ENCODE measurements at regions not wholly inside any gene's neighbourhood (a gene's known extent, or its start where the extent isn't known, plus 50 kb on each side); places are given as distances from the start of the nearest gene placed in this dataset.

DNA sequence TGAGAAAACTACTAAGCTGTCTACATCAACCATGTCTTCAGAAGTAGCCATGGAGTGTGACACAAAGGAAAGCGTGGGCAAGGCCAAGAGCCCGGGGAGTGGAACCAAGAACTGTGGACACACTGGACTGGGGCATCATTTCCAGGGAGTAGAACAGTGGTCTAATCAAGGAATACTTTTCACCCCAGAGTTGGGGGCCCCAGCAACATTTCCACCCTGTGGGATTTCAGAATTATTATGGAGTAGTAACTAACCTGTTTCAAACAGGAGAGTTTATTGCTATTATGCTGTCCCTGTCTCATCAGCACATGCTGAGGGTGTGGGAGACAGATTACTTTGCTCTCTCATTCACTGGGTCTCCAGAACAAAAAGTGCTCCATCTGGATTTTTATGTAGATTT is 58.0 kb upstream of the FSTL4 start:
- Histone ChIP-seq H4K20me1 (ENCODE audit: insufficient read depth, low read length) (no peaks in the 10 kb centered on the region), H3K27ac (ENCODE audit: low read depth, low read length, poor library complexity, severe bottlenecking) (no peak overlapping the region), H3K4me1 (ENCODE audit: insufficient read depth, low read length, severe bottlenecking) (no peaks in the 10 kb centered on the region), H3K9me2 (ENCODE audit: low read depth, low read length) (no peaks in the 10 kb centered on the region), H3K79me2 (ENCODE audit: insufficient read depth, low read length) (no peaks in the 10 kb centered on the region), H3K27me3 (ENCODE audit: insufficient read depth, low read length) (no peaks in the 10 kb centered on the region), H3K4me2 (ENCODE audit: low read length) (no peak overlapping the region), H3F3A (ENCODE audit: insufficient read depth, low read length) (no peaks in the 10 kb centered on the region), H3K36me3 (ENCODE audit: insufficient read depth, low read length) (no peaks in the 10 kb centered on the region), H3K9me3 (ENCODE audit: low read length) (no peaks in the 10 kb centered on the region), H3K4me3 (ENCODE audit: low read depth, low read length, poor library complexity, severe bottlenecking) (no peak overlapping the region), H2AFZ (ENCODE audit: low read length) (no peak overlapping the region), H3K9ac (ENCODE audit: low read length) (no peak overlapping the region)
- TF ChIP-seq, protein P1, sequence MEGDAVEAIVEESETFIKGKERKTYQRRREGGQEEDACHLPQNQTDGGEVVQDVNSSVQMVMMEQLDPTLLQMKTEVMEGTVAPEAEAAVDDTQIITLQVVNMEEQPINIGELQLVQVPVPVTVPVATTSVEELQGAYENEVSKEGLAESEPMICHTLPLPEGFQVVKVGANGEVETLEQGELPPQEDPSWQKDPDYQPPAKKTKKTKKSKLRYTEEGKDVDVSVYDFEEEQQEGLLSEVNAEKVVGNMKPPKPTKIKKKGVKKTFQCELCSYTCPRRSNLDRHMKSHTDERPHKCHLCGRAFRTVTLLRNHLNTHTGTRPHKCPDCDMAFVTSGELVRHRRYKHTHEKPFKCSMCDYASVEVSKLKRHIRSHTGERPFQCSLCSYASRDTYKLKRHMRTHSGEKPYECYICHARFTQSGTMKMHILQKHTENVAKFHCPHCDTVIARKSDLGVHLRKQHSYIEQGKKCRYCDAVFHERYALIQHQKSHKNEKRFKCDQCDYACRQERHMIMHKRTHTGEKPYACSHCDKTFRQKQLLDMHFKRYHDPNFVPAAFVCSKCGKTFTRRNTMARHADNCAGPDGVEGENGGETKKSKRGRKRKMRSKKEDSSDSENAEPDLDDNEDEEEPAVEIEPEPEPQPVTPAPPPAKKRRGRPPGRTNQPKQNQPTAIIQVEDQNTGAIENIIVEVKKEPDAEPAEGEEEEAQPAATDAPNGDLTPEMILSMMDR (IDR thresholded peaks at IDR 0.05; ENCODE audit: low read length), result no peak
- TF ChIP-seq EZH2 (IDR thresholded peaks at IDR 0.05; ENCODE audit: borderline replicate concordance, low read length), result no peak

DNA sequence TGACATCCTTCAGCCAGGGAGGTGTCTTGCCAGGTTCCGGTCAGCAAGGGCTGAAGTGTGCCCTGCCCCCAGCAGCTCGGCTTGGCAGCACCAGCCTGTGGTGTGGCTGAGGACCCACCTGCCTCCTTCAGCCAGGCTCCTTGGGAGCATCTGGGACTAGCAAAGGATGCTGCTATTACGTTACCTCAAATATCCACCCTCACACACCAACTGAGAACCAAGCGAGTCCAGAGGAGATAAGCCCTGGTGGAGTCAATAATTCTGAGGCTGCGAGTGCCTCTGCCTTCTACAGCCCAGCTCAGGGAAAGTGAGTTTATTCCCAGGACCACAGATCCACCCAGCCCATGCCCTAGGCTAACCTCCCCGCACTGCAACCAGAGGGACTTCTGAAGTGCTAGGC is 57.1 kb upstream of the FSTL4 start:
- Histone ChIP-seq H2AFZ (ENCODE audit: low read length) (no peak overlapping the region), H3K4me3 (ENCODE audit: low read depth, low read length, poor library complexity, severe bottlenecking) (no peak overlapping the region), H3K36me3 (ENCODE audit: insufficient read depth, low read length) (no peaks in the 10 kb centered on the region), H3K9me3 (ENCODE audit: low read length) (no peaks in the 10 kb centered on the region), H3K79me2 (ENCODE audit: insufficient read depth, low read length) (no peaks in the 10 kb centered on the region), H3K4me2 (ENCODE audit: low read length) (no peak overlapping the region), H3K27ac (ENCODE audit: low read depth, low read length, poor library complexity, severe bottlenecking) (no peak overlapping the region), H3K27me3 (ENCODE audit: insufficient read depth, low read length) (no peaks in the 10 kb centered on the region), H3K9me2 (ENCODE audit: low read depth, low read length) (no peaks in the 10 kb centered on the region), H4K20me1 (ENCODE audit: insufficient read depth, low read length) (no peaks in the 10 kb centered on the region), H3K4me1 (ENCODE audit: insufficient read depth, low read length, severe bottlenecking) (no peaks in the 10 kb centered on the region), H3K9ac (ENCODE audit: low read length) (no peak overlapping the region), H3F3A (ENCODE audit: insufficient read depth, low read length) (no peaks in the 10 kb centered on the region)
- TF ChIP-seq, protein P1 (IDR thresholded peaks at IDR 0.05; ENCODE audit: low read length), result no peak
- no peak for TF ChIP-seq EZH2 (IDR thresholded peaks at IDR 0.05; ENCODE audit: borderline replicate concordance, low read length)

DNA sequence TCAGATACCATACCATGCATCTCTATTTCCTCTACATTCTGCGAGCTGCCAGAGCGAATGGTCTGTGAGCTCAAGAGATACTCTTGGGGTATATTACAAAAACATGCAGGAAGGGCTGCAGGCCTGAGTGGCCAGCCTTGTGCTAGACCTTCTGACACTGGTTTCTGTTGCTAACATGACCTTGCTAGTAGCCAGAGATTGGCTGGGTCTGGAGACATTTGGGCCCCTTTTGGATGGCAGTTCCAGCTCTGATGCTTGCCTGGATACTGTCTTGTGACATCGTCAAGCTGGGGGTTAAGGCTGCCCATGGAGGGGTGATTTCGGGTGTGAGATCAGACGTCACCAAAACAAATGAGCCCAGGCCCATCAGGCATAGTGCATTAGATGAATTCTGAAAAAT is 56.1 kb upstream of the FSTL4 start:
- no peak overlapping the region for H3K4me3 ChIP-seq (ENCODE audit: low read depth, low read length, poor library complexity, severe bottlenecking)

More for the DNA sequence above, 56.1 kb upstream of the FSTL4 start:
- Histone ChIP-seq H3K27me3 (ENCODE audit: insufficient read depth, low read length) (no peaks in the 10 kb centered on the region), H3K4me1 (ENCODE audit: insufficient read depth, low read length, severe bottlenecking) (no peaks in the 10 kb centered on the region), H2AFZ (ENCODE audit: low read length) (no peak overlapping the region), H3F3A (ENCODE audit: insufficient read depth, low read length) (no peaks in the 10 kb centered on the region), H3K9me2 (ENCODE audit: low read depth, low read length) (no peaks in the 10 kb centered on the region), H3K27ac (ENCODE audit: low read depth, low read length, poor library complexity, severe bottlenecking) (no peak overlapping the region), H3K9ac (ENCODE audit: low read length) (no peak overlapping the region), H3K79me2 (ENCODE audit: insufficient read depth, low read length) (no peaks in the 10 kb centered on the region), H4K20me1 (ENCODE audit: insufficient read depth, low read length) (no peaks in the 10 kb centered on the region), H3K9me3 (ENCODE audit: low read length) (no peaks in the 10 kb centered on the region), H3K36me3 (ENCODE audit: insufficient read depth, low read length) (no peaks in the 10 kb centered on the region), H3K4me2 (ENCODE audit: low read length) (no peak overlapping the region)
- no peak for TF ChIP-seq EZH2 (IDR thresholded peaks at IDR 0.05; ENCODE audit: borderline replicate concordance, low read length)
- TF ChIP-seq, protein P1 (IDR thresholded peaks at IDR 0.05; ENCODE audit: low read length), result no peak

All from OCI-LY1 (cell line).